Fibroblast of villous mesenchyme (primary cell): ENCODE measurements at regions not wholly inside any gene's neighbourhood (a gene's known extent, or its start where the extent isn't known, plus 50 kb on each side); places are given as distances from the start of the nearest gene placed in this dataset.
A peak's percentile ranks its signal among the peaks of the same experiment; 100 is the strongest.

Experiments
- DNase-seq: peaks from one replicate; pipeline ENCODE4 v3.0.0-alpha.2; 2010; ENCODE audit warnings: low read depth
- H3K4me3 ChIP-seq: 2 replicates; pipeline ENCODE4 v1.5.1; 2011; ENCODE audit warnings: low read depth, mild to moderate bottlenecking, low read length
- CTCF ChIP-seq: IDR thresholded peaks from 2 replicates; pipeline ENCODE4 v1.5.1; 2012; ENCODE audit warnings: low read depth, mild to moderate bottlenecking, low read length; ENCODE audit not compliant: insufficient read depth

- no peak for DNase-seq
- no peak for TF ChIP-seq CTCF
- no peak overlapping the region for H3K4me3 ChIP-seq
Measured at GRCh38 chr11:129285402-129285786, 90.3 kb upstream of the BARX2 start.

- no peak for TF ChIP-seq CTCF
- DNase-seq: no peak
- H3K4me3 ChIP-seq: no peak overlapping the region
Measured at GRCh38 chr11:129283141-129283540, 91.0 kb upstream of the ARHGAP32 start.

GRCh38 chr11:129282634-129283033 is 90.5 kb upstream of the ARHGAP32 start:
- no peak for TF ChIP-seq CTCF
- DNase-seq: no peak
- no peak overlapping the region for H3K4me3 ChIP-seq

GRCh38 chr11:129281471-129282415 is 89.6 kb upstream of the ARHGAP32 start:
- H3K4me3 ChIP-seq: no peak overlapping the region
- DNase-seq: no peak
- no peak for TF ChIP-seq CTCF

- TF ChIP-seq CTCF: no peak
- no peak for DNase-seq
Measured at GRCh38 chr11:129280027-129280811, 88.1 kb upstream of the ARHGAP32 start.

GRCh38 chr11:129279326-129280026 is 87.4 kb upstream of the ARHGAP32 start:
- TF ChIP-seq CTCF: no peak
- H3K4me3 ChIP-seq: peak overlapping the region; percentile 66
- peak; percentile 72 for DNase-seq

More at GRCh38 chr11:129280027-129280811, 88.1 kb upstream of the ARHGAP32 start:
- peak overlapping the region; percentile 62 for H3K4me3 ChIP-seq
